OCI-LY7 (cell line): ENCODE measurements at regions not wholly inside any gene's neighbourhood (a gene's known extent, or its start where the extent isn't known, plus 50 kb on each side); places are given as distances from the start of the nearest gene placed in this dataset.

Source experiments
- CTCF ChIP-seq: fragments of 200-600 bp; sonication (generic); conservative IDR thresholded peaks from 2 replicates; pipeline ENCODE4 v1.5.1; 2014; ENCODE audit warnings: mild to moderate bottlenecking, antibody characterized with exemption, low read length, moderate library complexity, mixed read lengths
- EZH2phosphoT487 ChIP-seq: fragments of 200-600 bp; sonication (generic); IDR thresholded peaks from 2 replicates; pipeline ENCODE4 v1.6.1; 2018; ENCODE audit warnings: low read depth, borderline replicate concordance, mild to moderate bottlenecking, mixed run types, antibody characterized with exemption, low read length, moderate library complexity, mixed read lengths

GRCh38 chr18:1261054-1261453 is 356.4 kb downstream of the ADCYAP1 start:
- no peak for TF ChIP-seq CTCF
- no peak for TF ChIP-seq EZH2phosphoT487
